HepG2 (cell line): ENCODE measurements at regions not wholly inside any gene's neighbourhood (a gene's known extent, or its start where the extent isn't known, plus 50 kb on each side); places are given as distances from the start of the nearest gene placed in this dataset.

ENCODE experiments used
- ATAC-seq: fragments of 200-7000 bp; cut with Tn5 transposase; 3 replicates; pipeline ENCODE4 v1.9.1; 2020; ENCODE audit warnings: mild to moderate bottlenecking, moderate library complexity
- BruUV-seq: library from RNA; stranded (reverse); fragments of 400-500 nt; replicated peaks from 2 replicates; lab custom pipeline; 2021; lab: Mats Ljungman, UMichigan
- CTCF ChIA-PET: fragments of 300-600 bp; formaldehyde crosslinking; extraction: SDS; loops from one replicate; lab custom pipeline; 2021; ENCODE audit warnings: low total read pairs, inconsistent platforms, low intra/inter-chr PET ratio; lab: Yijun Ruan, JAX
- POLR2A ChIA-PET: fragments of 350-600 bp; sonication (Branson Sonifier 250); formaldehyde crosslinking; loops from one replicate; lab custom pipeline; 2020; ENCODE audit warnings: antibody characterized with exemption, inconsistent platforms; lab: Yijun Ruan, JAX
- DNase-seq: peaks from one replicate; pipeline ENCODE4 v3.0.0-alpha.2; 2015; ENCODE audit warnings: low spot score
- FAIRE-seq: peaks from 3 replicates; lab custom pipeline; 2011; peaks lifted over from hg19 to GRCh38; lab: Jason Lieb, UNC
- H2AFZ ChIP-seq: one replicate; pipeline ENCODE4 v1.6.1; 2011; ENCODE audit warnings: low read length, inconsistent platforms
- H3K27ac ChIP-seq: fragments of 300-600 bp; 3 replicates; pipeline ENCODE4 v1.8.0; 2011; ENCODE audit warnings: mixed run types, mild to moderate bottlenecking, mixed read lengths, low read length, inconsistent platforms; ENCODE audit not compliant: insufficient read depth; ENCODE audit errors: extremely low read length
- H3K27me3 ChIP-seq, 2 experiments: fragments of 200-600 bp in 1 of 2; 2 replicates in 1 of 2; 3 replicates in 1 of 2; pipeline versions ENCODE4 v1.6.0 to v1.8.0; 2011; ENCODE audit warnings: low read length in 2 of 2, mild to moderate bottlenecking in 2 of 2, moderate library complexity in 2 of 2, inconsistent platforms in 1 of 2; ENCODE audit not compliant: insufficient read depth in 2 of 2, control insufficient read depth in 1 of 2
- H3K36me3 ChIP-seq, 2 experiments: fragments of 200-600 bp in 1 of 2; replicated peaks in 1 of 2; 2 replicates in 1 of 2; 3 replicates in 1 of 2; pipeline versions ENCODE4 v1.5.1 to v1.8.0; 2011; ENCODE audit warnings: low read length in 2 of 2, inconsistent platforms in 1 of 2; ENCODE audit not compliant: insufficient read depth in 2 of 2, control insufficient read depth in 1 of 2
- H3K4me1 ChIP-seq: 2 replicates; pipeline ENCODE4 v1.5.1; 2012; ENCODE audit warnings: low read length, inconsistent platforms; ENCODE audit not compliant: insufficient read depth
- H3K4me2 ChIP-seq: 2 replicates; pipeline ENCODE4 v1.6.0; 2011; ENCODE audit warnings: low read depth, low read length, inconsistent platforms
- H3K4me3 ChIP-seq, 3 experiments: fragments of 200-600 bp in 1 of 3; sonication (generic), shearing (Covaris generic) in 1 of 3; replicated peaks in 1 of 3; 2 replicates each; pipeline ENCODE4 v1.5.1; 2011 to 2016; ENCODE audit warnings: low read length in 3 of 3, inconsistent platforms in 2 of 3, low read depth in 2 of 3, mild to moderate bottlenecking in 2 of 3, control low read depth in 1 of 3, mixed read lengths in 1 of 3; ENCODE audit not compliant: insufficient read depth in 1 of 3
- H3K79me2 ChIP-seq: one replicate; pipeline ENCODE4 v1.6.1; 2011; ENCODE audit warnings: low read length, inconsistent platforms; ENCODE audit not compliant: insufficient read depth
- H3K9ac ChIP-seq: 2 replicates; pipeline ENCODE4 v1.6.0; 2011; ENCODE audit warnings: mild to moderate bottlenecking, low read depth, low read length, inconsistent platforms; ENCODE audit not compliant: insufficient read depth
- H3K9me3 ChIP-seq: 2 replicates; pipeline ENCODE4 v1.5.1; 2012; ENCODE audit warnings: mild to moderate bottlenecking, low read length
- H4K20me1 ChIP-seq: 2 replicates; pipeline ENCODE4 v1.6.0; 2011; ENCODE audit warnings: inconsistent platforms, mild to moderate bottlenecking, low read length, moderate library complexity; ENCODE audit not compliant: insufficient read depth
- ATF7 ChIP-seq, 2 experiments: fragments of 450-650 bp in 1 of 2; sonication (generic) in 1 of 2; formaldehyde crosslinking in 1 of 2; IDR thresholded peaks; 2 replicates each; pipeline versions ENCODE4 v1.4.0 to v1.6.1; 2016 to 2020; ENCODE audit warnings: antibody characterized with exemption in 1 of 2, mild to moderate bottlenecking in 1 of 2, missing genetic modification reagents in 1 of 2
- CEBPB ChIP-seq: IDR thresholded peaks from 2 replicates; pipeline ENCODE4 v1.6.1; 2011; ENCODE audit warnings: low read depth, low read length, improper control_type of control experiment, borderline replicate concordance
- FOXM1 ChIP-seq: sonication (generic); formaldehyde crosslinking; IDR thresholded peaks from 2 replicates; pipeline ENCODE4 v1.5.0; 2020; ENCODE audit warnings: missing genetic modification reagents
- IRF2 ChIP-seq: IDR thresholded peaks from 2 replicates; pipeline ENCODE4 v1.6.1; 2018; ENCODE audit warnings: missing genetic modification reagents, missing compliant biosample characterization
- MBD4 ChIP-seq: IDR thresholded peaks from 2 replicates; pipeline ENCODE4 v1.6.1; 2012; ENCODE audit warnings: low read length, inconsistent platforms, borderline replicate concordance
- PATZ1 ChIP-seq: sonication (generic); formaldehyde crosslinking; IDR thresholded peaks from 2 replicates; pipeline ENCODE4 v1.4.0; 2020; ENCODE audit warnings: missing genetic modification reagents
- ZBTB42 ChIP-seq: sonication (generic); formaldehyde crosslinking; IDR thresholded peaks from 2 replicates; pipeline ENCODE4 v1.5.0; 2020; ENCODE audit warnings: mild to moderate bottlenecking, missing genetic modification reagents
- ZFAT ChIP-seq: sonication (generic); formaldehyde crosslinking; conservative IDR thresholded peaks from 2 replicates; pipeline ENCODE4 v1.8.1; 2023; ENCODE audit warnings: missing genetic modification reagents, inconsistent platforms
- ZFY ChIP-seq: sonication (generic); formaldehyde crosslinking; IDR thresholded peaks from 2 replicates; pipeline ENCODE4 v1.4.0; 2020; ENCODE audit warnings: missing genetic modification reagents
- ZFYVE20 ChIP-seq: sonication (generic); formaldehyde crosslinking; IDR thresholded peaks from 2 replicates; pipeline ENCODE4 v1.8.0; 2023; ENCODE audit warnings: low read depth, mild to moderate bottlenecking, moderate library complexity, missing genetic modification reagents, borderline replicate concordance
- ZKSCAN8 ChIP-seq: IDR thresholded peaks from 2 replicates; pipeline ENCODE4 v1.6.1; 2016; ENCODE audit warnings: borderline replicate concordance, missing genetic modification reagents, missing compliant biosample characterization
- ZNF207 ChIP-seq: fragments of 450-650 bp; IDR thresholded peaks from 2 replicates; pipeline ENCODE4 v1.6.1; 2016; ENCODE audit warnings: antibody characterized with exemption, borderline replicate concordance
- ZNF773 ChIP-seq: sonication (generic); formaldehyde crosslinking; IDR thresholded peaks from 2 replicates; pipeline ENCODE4 v1.4.0; 2020; ENCODE audit warnings: missing genetic modification reagents, borderline replicate concordance
- in situ Hi-C: cut with HindIII; loops from 2 replicates; pipeline ENCODE4 v1.10.0; 2017; ENCODE audit warnings: low pct_unique_long_range_greater_than_20kb; ENCODE audit not compliant: extremely low pct_ligation_motif_present
- intact Hi-C: fragments of 100-400 bp; cut with micrococcal nuclease; formaldehyde crosslinking; loops from one replicate; pipeline ENCODE4 v1.10.0; 2022; ENCODE audit not compliant: unreplicated experiment
- TF ChIP-seq, protein P1 (sequence below): sonication (generic); formaldehyde crosslinking; IDR thresholded peaks from 2 replicates; pipeline ENCODE4 v1.4.0; 2020; ENCODE audit warnings: missing genetic modification reagents
- TF ChIP-seq, protein P2 (sequence below): IDR thresholded peaks from 2 replicates; pipeline ENCODE4 v1.6.1; 2012; ENCODE audit warnings: low read depth, low read length, improper control_type of control experiment

GRCh38 chr5:86749841-86750240, 132.1 kb downstream of the COX7C start:
- Histone ChIP-seq H3K36me3 (no peaks in the 10 kb centered on the region), H2AFZ (no peak overlapping the region), H3K4me1 (no peaks in the 10 kb centered on the region), H3K4me3 (no peak overlapping the region), H3K9ac (no peak overlapping the region)
- DNase-seq = no peak
- TF ChIP-seq MBD4 = no peak
- no peak for TF ChIP-seq PATZ1 (CRISPR knock-in tag)
- no peak for TF ChIP-seq IRF2 (CRISPR knock-in tag)
- TF ChIP-seq, protein P1, sequence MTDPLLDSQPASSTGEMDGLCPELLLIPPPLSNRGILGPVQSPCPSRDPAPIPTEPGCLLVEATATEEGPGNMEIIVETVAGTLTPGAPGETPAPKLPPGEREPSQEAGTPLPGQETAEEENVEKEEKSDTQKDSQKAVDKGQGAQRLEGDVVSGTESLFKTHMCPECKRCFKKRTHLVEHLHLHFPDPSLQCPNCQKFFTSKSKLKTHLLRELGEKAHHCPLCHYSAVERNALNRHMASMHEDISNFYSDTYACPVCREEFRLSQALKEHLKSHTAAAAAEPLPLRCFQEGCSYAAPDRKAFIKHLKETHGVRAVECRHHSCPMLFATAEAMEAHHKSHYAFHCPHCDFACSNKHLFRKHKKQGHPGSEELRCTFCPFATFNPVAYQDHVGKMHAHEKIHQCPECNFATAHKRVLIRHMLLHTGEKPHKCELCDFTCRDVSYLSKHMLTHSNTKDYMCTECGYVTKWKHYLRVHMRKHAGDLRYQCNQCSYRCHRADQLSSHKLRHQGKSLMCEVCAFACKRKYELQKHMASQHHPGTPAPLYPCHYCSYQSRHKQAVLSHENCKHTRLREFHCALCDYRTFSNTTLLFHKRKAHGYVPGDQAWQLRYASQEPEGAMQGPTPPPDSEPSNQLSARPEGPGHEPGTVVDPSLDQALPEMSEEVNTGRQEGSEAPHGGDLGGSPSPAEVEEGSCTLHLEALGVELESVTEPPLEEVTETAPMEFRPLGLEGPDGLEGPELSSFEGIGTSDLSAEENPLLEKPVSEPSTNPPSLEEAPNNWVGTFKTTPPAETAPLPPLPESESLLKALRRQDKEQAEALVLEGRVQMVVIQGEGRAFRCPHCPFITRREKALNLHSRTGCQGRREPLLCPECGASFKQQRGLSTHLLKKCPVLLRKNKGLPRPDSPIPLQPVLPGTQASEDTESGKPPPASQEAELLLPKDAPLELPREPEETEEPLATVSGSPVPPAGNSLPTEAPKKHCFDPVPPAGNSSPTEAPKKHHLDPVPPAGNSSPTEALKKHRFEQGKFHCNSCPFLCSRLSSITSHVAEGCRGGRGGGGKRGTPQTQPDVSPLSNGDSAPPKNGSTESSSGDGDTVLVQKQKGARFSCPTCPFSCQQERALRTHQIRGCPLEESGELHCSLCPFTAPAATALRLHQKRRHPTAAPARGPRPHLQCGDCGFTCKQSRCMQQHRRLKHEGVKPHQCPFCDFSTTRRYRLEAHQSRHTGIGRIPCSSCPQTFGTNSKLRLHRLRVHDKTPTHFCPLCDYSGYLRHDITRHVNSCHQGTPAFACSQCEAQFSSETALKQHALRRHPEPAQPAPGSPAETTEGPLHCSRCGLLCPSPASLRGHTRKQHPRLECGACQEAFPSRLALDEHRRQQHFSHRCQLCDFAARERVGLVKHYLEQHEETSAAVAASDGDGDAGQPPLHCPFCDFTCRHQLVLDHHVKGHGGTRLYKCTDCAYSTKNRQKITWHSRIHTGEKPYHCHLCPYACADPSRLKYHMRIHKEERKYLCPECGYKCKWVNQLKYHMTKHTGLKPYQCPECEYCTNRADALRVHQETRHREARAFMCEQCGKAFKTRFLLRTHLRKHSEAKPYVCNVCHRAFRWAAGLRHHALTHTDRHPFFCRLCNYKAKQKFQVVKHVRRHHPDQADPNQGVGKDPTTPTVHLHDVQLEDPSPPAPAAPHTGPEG (CRISPR knock-in tag) = no peak
- no peak for TF ChIP-seq CEBPB
- TF ChIP-seq FOXM1 (CRISPR knock-in tag) = no peak
- no peak for TF ChIP-seq ZFY
- TF ChIP-seq ATF7 (IDR thresholded peaks at IDR 0.05) = no peak
- TF ChIP-seq ATF7 (CRISPR knock-in tag; IDR thresholded peaks at IDR 0.05) = no peak
- TF ChIP-seq ZNF773 = no peak
- no peak for TF ChIP-seq ZNF207
- no peak for TF ChIP-seq ZFAT
- TF ChIP-seq ZFYVE20 (CRISPR knock-in tag) = no peak
- TF ChIP-seq, protein P2, sequence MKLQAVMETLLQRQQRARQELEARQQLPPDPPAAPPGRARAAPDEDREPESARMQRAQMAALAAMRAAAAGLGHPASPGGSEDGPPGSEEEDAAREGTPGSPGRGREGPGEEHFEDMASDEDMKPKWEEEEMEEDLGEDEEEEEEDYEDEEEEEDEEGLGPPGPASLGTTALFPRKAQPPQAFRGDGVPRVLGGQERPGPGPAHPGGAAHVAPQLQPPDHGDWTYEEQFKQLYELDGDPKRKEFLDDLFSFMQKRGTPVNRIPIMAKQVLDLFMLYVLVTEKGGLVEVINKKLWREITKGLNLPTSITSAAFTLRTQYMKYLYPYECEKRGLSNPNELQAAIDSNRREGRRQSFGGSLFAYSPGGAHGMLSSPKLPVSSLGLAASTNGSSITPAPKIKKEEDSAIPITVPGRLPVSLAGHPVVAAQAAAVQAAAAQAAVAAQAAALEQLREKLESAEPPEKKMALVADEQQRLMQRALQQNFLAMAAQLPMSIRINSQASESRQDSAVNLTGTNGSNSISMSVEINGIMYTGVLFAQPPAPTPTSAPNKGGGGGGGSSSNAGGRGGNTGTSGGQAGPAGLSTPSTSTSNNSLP = no peak
- TF ChIP-seq ZKSCAN8 = no peak
- no peak for TF ChIP-seq ZBTB42 (CRISPR knock-in tag)
- TF ChIP-seq, all 625 proteins: peak for 0
- no TSS peak for BruUV-seq
- no peak overlapping the region for H3K27ac ChIP-seq
- in situ Hi-C loops = no loop called here
- no peak for FAIRE-seq
- ChIA-PET CTCF (no interaction called here), POLR2A (no interaction called here)
- H3K27me3 ChIP-seq = no peaks in the 10 kb centered on the region
- no peaks in the 10 kb centered on the region for H3K79me2 ChIP-seq
- intact Hi-C loops = no loop called here
- no peak for ATAC-seq
- H4K20me1 ChIP-seq = no peaks in the 10 kb centered on the region
- H3K9me3 ChIP-seq = no peaks in the 10 kb centered on the region
- H3K4me2 ChIP-seq = no peak overlapping the region
